Testis (tissue), 2 donors: ENCODE measurements at regions not wholly inside any gene's neighbourhood (a gene's known extent, or its start where the extent isn't known, plus 50 kb on each side); places are given as distances from the start of the nearest gene placed in this dataset.

Experiments
- DNase-seq: peaks from one replicate; pipeline ENCODE4 v3.0.0-alpha.2; 2019
- H3K27ac ChIP-seq, 2 donors: fragments of 200-600 bp; sonication (generic); one replicate each; pipeline ENCODE4 v1.5.1; 2019
- H3K27me3 ChIP-seq: fragments of 200-600 bp; sonication (generic); one replicate; pipeline ENCODE4 v1.5.1; 2019
- H3K36me3 ChIP-seq: fragments of 200-600 bp; sonication (generic); one replicate; pipeline ENCODE4 v1.5.1; 2017; ENCODE audit warnings: low read depth; ENCODE audit errors: missing control alignments
- H3K4me1 ChIP-seq: fragments of 200-600 bp; sonication (generic); one replicate; pipeline ENCODE4 v1.5.1; 2019
- H3K4me3 ChIP-seq, 2 donors: fragments of 200-600 bp; sonication (generic); one replicate each; pipeline ENCODE4 v1.5.1; 2017 to 2019
- H3K9me3 ChIP-seq: fragments of 200-600 bp; sonication (generic); one replicate; pipeline ENCODE4 v1.5.1; 2017
- POLR2A ChIP-seq: fragments of 450-650 bp; IDR thresholded peaks from one replicate; pipeline ENCODE4 v1.6.1; 2017; ENCODE audit warnings: antibody characterized with exemption, mild to moderate bottlenecking, moderate library complexity
- WGBS, 2 donors: methylation state at CpG; one replicate each; pipeline ENCODE4 v1.1.5; 2018; 5-methylcytosine and 5-hydroxymethylcytosine counted together
- intact Hi-C: fragments of 100-400 bp; cut with DNase I; formaldehyde crosslinking; loops from one replicate; pipeline ENCODE4 v1.15.1; 2023; ENCODE audit warnings: low total_unique reads
- TF ChIP-seq, protein P1 (sequence below), 3 experiments: fragments of 450-650 bp in 2 of 3; fragments of 200-600 bp in 1 of 3; sonication (generic) in 1 of 3; IDR thresholded peaks; one replicate each; pipeline ENCODE4 v1.5.1; 2016 to 2019; ENCODE audit warnings: antibody characterized with exemption in 3 of 3, mild to moderate bottlenecking in 2 of 3, moderate library complexity in 1 of 3

DNA sequence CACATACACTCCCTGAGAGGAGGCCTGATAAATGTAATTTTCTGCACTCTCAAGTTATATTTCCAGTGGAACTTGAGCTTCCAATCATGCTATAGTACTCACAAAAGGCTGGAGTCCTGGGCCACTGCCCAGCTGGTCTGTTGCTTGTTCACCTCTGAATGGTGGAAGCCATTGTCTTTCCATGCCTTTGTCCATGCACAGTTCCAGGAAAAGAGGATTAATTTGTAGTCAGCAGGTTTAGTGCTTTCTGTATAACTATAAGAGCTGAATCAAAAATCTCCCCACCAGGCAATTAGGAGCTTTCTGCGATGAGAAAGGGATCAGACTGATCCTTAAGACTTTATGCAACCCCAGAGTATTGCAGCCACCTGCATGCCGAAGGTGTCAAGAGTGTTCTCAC, 195.4 kb upstream of the PGRMC2 start:
- TF ChIP-seq, protein P1, sequence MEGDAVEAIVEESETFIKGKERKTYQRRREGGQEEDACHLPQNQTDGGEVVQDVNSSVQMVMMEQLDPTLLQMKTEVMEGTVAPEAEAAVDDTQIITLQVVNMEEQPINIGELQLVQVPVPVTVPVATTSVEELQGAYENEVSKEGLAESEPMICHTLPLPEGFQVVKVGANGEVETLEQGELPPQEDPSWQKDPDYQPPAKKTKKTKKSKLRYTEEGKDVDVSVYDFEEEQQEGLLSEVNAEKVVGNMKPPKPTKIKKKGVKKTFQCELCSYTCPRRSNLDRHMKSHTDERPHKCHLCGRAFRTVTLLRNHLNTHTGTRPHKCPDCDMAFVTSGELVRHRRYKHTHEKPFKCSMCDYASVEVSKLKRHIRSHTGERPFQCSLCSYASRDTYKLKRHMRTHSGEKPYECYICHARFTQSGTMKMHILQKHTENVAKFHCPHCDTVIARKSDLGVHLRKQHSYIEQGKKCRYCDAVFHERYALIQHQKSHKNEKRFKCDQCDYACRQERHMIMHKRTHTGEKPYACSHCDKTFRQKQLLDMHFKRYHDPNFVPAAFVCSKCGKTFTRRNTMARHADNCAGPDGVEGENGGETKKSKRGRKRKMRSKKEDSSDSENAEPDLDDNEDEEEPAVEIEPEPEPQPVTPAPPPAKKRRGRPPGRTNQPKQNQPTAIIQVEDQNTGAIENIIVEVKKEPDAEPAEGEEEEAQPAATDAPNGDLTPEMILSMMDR (IDR thresholded peaks at IDR 0.05), result no peak
- no peak for TF ChIP-seq POLR2A

DNA sequence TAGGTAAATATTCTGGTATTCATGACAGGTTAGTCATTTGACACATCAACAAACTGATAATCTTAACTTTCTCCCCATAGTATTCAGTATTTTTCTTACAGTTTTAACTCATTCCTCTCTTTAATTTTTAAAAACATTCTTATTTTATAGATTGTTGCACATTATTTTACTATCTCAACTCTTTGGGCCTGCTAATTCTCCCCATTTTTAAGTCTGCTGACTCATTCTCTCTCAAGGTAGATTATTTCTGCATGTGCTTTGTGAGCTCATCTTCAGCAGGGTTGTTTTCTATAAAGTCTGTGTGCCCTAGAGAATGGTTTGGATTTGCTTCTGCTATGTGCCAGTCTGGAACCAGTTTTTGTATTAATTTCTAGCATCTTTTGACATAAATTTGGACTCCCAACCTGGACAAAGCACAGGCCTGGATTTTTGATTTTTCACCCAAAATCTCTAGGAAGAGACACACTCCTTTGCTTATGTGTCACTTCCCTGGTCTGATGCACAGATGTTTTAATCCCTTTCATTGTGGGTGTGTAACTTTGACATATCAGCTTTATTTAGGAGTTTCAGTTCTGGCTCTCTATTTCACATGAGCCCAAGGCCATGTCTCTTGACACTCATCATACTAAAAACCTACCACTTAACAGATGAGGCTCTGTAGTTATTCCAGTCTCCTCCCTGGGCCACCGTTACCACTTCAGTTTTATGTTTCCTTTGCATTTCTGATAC, 194.3 kb upstream of the PGRMC2 start:
- Histone ChIP-seq H3K36me3 (no peaks in the 10 kb centered on the region), H3K9me3 (no peaks in the 10 kb centered on the region), H3K4me1 (no peaks in the 10 kb centered on the region), H3K27ac (no peak overlapping the region), H3K4me3 (no peak overlapping the region), H3K27me3 (no peaks in the 10 kb centered on the region)
- no peak for DNase-seq
- TF ChIP-seq, protein P1 (IDR thresholded peaks at IDR 0.05), result no peak
- TF ChIP-seq POLR2A, result no peak
- 88 to 90% methylated on average over 1 of the region's 1 CpG for WGBS, 2 donors
- intact Hi-C loops, result no loop called here

More for the DNA sequence above, 195.4 kb upstream of the PGRMC2 start:
- no peaks in the 10 kb centered on the region for H3K4me1 ChIP-seq
- 94 to 96% methylated on average over 2 of the region's 2 CpGs for WGBS, 2 donors
- no peaks in the 10 kb centered on the region for H3K36me3 ChIP-seq
- no peak overlapping the region for H3K4me3 ChIP-seq
- H3K27ac ChIP-seq, result no peak overlapping the region
- intact Hi-C loops, result no loop called here
- H3K9me3 ChIP-seq, result no peaks in the 10 kb centered on the region
- no peak for DNase-seq
- no peaks in the 10 kb centered on the region for H3K27me3 ChIP-seq

DNA sequence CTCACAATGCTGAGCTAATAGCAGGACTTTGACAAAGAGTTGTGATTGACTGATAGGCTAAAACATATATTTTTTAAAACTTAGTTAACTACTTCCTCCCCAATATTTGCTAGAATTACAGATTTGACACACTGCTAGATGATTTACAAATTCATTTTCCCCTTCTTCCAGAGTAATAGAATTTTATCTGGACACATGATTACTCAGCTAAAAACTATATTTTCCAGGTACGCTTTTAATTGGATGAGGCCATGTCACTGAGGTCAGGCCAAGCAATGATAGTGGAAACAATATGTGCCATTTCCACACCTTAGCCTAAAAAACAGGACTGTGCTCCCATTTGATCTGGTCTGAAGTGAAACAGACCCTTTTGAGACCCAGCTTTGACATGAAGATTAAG, 193.3 kb upstream of the PGRMC2 start:
- WGBS, 2 donors, result 95 to 100% methylated on average over 1 of the region's 1 CpG
- DNase-seq, result no peak
- H3K4me3 ChIP-seq, result no peak overlapping the region

DNA sequence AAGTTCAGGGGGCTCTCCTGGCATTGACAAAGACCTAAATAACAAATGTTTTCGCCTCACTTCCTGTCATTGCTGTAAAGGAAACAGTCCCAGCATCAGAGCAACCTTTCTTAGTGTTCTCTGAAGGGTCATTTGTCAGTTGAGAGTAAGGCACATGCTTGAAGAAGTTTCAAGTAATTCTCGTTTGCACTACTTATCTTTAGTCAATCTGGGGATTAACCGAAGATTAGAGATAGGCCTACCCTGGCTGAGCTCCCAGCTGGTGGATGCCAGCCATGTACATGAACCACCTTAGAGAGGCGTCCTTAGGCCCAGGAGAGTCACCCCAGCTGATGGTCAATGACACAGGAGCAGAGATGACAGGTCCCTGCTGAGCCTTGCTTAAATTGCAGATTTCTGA, 189.9 kb upstream of the PGRMC2 start:
- Histone ChIP-seq H3K4me3 (no peak overlapping the region), H3K9me3 (no peaks in the 10 kb centered on the region), H3K27me3 (no peaks in the 10 kb centered on the region), H3K4me1 (no peaks in the 10 kb centered on the region), H3K27ac (no peak overlapping the region), H3K36me3 (no peaks in the 10 kb centered on the region)
- WGBS, 2 donors, result 70 to 80% methylated on average over 4 of the region's 4 CpGs
- no peak for DNase-seq
- TF ChIP-seq, protein P1 (IDR thresholded peaks at IDR 0.05), result no peak
- TF ChIP-seq POLR2A, result no peak
- intact Hi-C loops, result no loop called here

More for the DNA sequence above, 193.3 kb upstream of the PGRMC2 start:
- Histone ChIP-seq H3K36me3 (no peaks in the 10 kb centered on the region), H3K27me3 (no peaks in the 10 kb centered on the region), H3K27ac (no peak overlapping the region), H3K9me3 (no peaks in the 10 kb centered on the region), H3K4me1 (no peaks in the 10 kb centered on the region)
- intact Hi-C loops, result no loop called here
- TF ChIP-seq POLR2A, result no peak
- TF ChIP-seq, protein P1 (IDR thresholded peaks at IDR 0.05), result no peak

DNA sequence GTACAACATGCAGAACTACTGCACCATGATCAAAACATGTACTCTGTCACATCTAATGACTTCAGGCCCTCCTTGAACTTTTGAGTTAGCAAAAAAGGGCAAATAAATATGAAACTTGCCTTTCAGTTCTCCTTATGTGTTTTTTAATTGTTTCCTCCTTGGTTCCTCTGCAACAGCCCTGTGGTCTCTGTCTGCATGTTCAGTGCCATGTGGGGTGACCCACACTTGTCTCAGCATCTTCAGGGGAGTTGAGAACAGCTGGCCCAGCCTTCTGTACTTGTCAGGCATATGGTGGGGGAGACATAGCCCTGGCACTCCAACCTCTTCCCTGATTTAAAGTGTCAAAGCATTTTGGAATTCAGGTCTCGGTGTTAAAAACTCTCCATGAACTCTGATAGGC, 188.0 kb upstream of the PGRMC2 start:
- DNase-seq, result no peak
- intact Hi-C loops, result no loop called here
- no peaks in the 10 kb centered on the region for H3K36me3 ChIP-seq
- no peak overlapping the region for H3K27ac ChIP-seq
- no peaks in the 10 kb centered on the region for H3K4me1 ChIP-seq
- no peaks in the 10 kb centered on the region for H3K27me3 ChIP-seq
- H3K4me3 ChIP-seq, result no peak overlapping the region
- 100% methylated on average over 1 of the region's 1 CpG for WGBS, 2 donors
- TF ChIP-seq POLR2A, result no peak
- TF ChIP-seq, protein P1 (IDR thresholded peaks at IDR 0.05), result no peak
- no peaks in the 10 kb centered on the region for H3K9me3 ChIP-seq
